ENCODE measurements at regions not wholly inside any gene's neighbourhood (a gene's known extent, or its start where the extent isn't known, plus 50 kb on each side); places are given as distances from the start of the nearest gene placed in this dataset.
"Not testable (repeated sequence)": the region's sequence is repeated elsewhere in the genome, so short reads cannot be mapped to it uniquely, and the experiment has no call there.

DNA sequence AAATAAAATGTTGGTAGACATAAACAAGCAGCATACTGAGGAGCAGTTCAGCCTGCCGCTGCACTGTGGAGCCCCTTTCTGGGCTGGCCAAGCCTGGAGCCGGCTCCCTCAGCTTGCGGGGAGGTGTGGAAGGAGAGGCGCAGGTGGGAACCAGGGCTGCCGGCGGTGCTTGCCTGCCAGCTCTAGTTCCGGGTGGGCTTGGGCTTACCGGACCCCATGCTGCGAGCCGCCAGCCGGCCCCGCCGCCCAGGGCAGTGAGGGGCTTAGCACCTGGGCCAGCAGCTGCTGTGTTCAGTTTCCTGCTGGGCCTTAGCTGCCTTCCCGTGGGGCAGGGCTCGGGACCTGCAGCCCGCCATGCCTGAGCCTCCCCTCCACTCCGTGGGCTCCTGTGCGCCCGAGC, 672.9 kb upstream of the POM121L12 start:
- Mint-ChIP-seq H3K27me3 (ENCODE audit: low read depth) (no peaks in the 10 kb centered on the region), H3K36me3 (ENCODE audit: insufficient read depth) (no peaks in the 10 kb centered on the region), H3K4me1 (ENCODE audit: low read depth) (no peaks in the 10 kb centered on the region), H3K4me3 (no peak overlapping the region), H3K9me3 (peaks cover 12% of the 10 kb centered on the region)
- DNase-seq (no peak), ATAC-seq (no peak)

DNA sequence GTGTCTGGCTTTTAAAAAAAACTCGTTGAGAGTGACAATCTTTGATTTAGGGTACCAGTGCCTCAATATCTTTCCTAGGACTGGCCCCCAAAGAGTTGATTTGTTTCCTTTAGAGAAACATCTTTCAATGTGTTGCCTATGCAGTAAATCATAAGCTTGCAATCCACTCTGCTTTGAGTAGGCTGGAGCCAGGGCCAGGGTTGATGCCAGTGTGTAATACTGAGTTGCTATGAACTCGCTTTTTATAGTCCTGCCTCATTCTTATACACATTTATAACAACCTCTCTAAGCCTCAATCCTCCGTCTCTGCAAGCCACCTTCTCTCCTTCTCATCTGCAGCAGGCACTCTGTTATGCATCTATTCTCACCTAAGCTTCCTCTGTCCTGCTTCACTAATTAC, 674.9 kb upstream of the POM121L12 start:
- Mint-ChIP-seq H3K9me3 (peaks cover 15% of the 10 kb centered on the region), H3K27me3 (ENCODE audit: low read depth) (no peaks in the 10 kb centered on the region), H3K4me3 (no peak overlapping the region), H3K4me1 (ENCODE audit: low read depth) (no peaks in the 10 kb centered on the region), H3K36me3 (ENCODE audit: insufficient read depth) (no peaks in the 10 kb centered on the region)
- ATAC-seq (no peak), DNase-seq (no peak)

GRCh38 chr7:52355053-52355452, 680.4 kb upstream of the POM121L12 start:
- H3K9me3 Mint-ChIP-seq: peaks cover 24% of the 10 kb centered on the region
- H3K27me3 Mint-ChIP-seq (ENCODE audit: low read depth): no peaks in the 10 kb centered on the region
- H3K36me3 Mint-ChIP-seq (ENCODE audit: insufficient read depth): no peaks in the 10 kb centered on the region
- DNase-seq (no peak), ATAC-seq (no peak)
- no peak overlapping the region for H3K4me3 Mint-ChIP-seq
- no peaks in the 10 kb centered on the region for H3K4me1 Mint-ChIP-seq (ENCODE audit: low read depth)

DNA sequence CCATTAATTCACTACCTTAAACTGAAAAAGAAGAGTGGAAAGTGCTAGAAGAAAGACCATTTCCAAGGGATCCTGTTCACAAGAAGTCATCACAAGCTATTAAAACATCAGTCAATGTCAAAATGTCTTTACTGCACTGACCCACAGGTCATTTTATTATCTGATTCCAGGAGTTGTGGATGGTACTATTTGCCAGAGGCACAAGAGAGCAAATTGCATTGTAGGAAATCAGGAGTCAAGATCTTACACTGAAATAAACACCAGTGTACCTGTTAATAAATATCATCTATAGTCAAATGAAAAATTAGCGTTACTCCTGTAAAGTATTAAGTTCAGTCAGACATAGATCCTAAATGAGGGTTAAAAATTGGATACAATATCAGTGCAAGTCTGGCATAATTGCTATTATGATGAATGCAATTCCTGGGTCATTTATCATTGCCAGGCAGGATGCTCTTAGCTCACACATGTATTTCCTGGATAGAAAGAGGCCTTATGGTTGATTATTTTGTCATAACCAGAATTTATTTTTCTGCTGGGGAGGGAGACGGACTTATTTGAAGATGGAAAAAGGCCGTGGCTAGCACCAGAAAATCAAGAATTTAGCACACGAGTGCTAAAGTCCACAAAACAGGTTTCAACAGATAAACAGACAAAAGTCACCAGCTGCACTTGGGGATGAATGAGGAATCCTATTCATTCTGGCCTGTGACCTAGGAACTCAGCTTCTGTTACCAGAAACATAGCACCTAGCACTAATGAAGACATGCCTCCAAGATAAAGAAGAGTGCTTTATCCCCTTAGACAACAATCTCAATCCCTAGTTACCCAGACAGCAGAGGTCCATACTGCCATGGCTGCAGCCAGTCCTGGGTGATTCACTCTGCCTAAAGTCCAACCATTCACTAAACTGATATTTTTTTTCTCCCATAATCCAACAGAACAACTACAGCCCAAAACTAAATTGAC, 683.1 kb upstream of the POM121L12 start:
- Mint-ChIP-seq H3K4me1 (ENCODE audit: low read depth) (no peaks in the 10 kb centered on the region), H3K4me3 (no peak overlapping the region), H3K36me3 (ENCODE audit: insufficient read depth) (no peaks in the 10 kb centered on the region), H3K27me3 (ENCODE audit: low read depth) (no peaks in the 10 kb centered on the region), H3K9me3 (peaks cover 20% of the 10 kb centered on the region)
- DNase-seq: no peak
- ATAC-seq: no peak

- DNase-seq (no peak), ATAC-seq (no peak)
- H3K9me3 Mint-ChIP-seq: peaks cover 9% of the 10 kb centered on the region
- H3K4me3 Mint-ChIP-seq: no peak overlapping the region
- H3K4me1 Mint-ChIP-seq (ENCODE audit: low read depth): no peaks in the 10 kb centered on the region
- no peaks in the 10 kb centered on the region for H3K27me3 Mint-ChIP-seq (ENCODE audit: low read depth)
- H3K36me3 Mint-ChIP-seq (ENCODE audit: insufficient read depth): no peaks in the 10 kb centered on the region
These were observed 691.4 kb upstream of the POM121L12 start for GRCh38 chr7:52344015-52344414.

- no peak for DNase-seq
- no peaks in the 10 kb centered on the region for H3K27me3 Mint-ChIP-seq (ENCODE audit: low read depth)
- no peaks in the 10 kb centered on the region for H3K4me1 Mint-ChIP-seq (ENCODE audit: low read depth)
- no peak overlapping the region for H3K4me3 Mint-ChIP-seq
- H3K36me3 Mint-ChIP-seq (ENCODE audit: insufficient read depth): no peaks in the 10 kb centered on the region
- ATAC-seq: no peak
- peaks cover 9% of the 10 kb centered on the region for H3K9me3 Mint-ChIP-seq
These were observed 695.4 kb upstream of the POM121L12 start for GRCh38 chr7:52340067-52340466.

GRCh38 chr7:52328328-52328727, 707.1 kb upstream of the POM121L12 start:
- H3K4me1 Mint-ChIP-seq (ENCODE audit: low read depth); H3K4me3 Mint-ChIP-seq; ATAC-seq; DNase-seq; H3K36me3 Mint-ChIP-seq (ENCODE audit: insufficient read depth); H3K27me3 Mint-ChIP-seq (ENCODE audit: low read depth): not testable (repeated sequence)
- H3K9me3 Mint-ChIP-seq: peaks cover 12% of the 10 kb centered on the region

DNA sequence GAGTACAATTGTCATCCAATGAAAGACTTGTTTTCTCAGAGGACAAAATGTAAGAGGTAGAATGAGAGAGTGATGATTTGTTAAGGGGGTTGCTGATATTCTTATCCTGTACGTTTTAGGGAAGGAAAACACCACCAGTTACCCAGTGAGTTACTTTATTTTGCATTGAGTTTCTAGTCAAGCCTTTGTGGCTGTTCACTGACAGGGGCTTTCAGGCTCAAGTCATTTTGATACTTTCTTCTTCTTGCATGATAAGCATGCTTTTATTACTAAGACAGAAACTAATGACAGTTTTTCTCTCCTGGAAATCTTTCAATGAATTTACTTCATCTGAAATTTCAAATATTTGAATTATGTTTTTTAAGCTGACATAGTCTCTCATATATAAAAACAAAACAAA, 710.2 kb upstream of the POM121L12 start:
- Mint-ChIP-seq H3K27me3 (ENCODE audit: low read depth) (no peaks in the 10 kb centered on the region), H3K36me3 (ENCODE audit: insufficient read depth) (no peaks in the 10 kb centered on the region), H3K4me3 (no peak overlapping the region), H3K9me3 (peaks cover 18% of the 10 kb centered on the region), H3K4me1 (ENCODE audit: low read depth) (no peaks in the 10 kb centered on the region)
- ATAC-seq: no peak
- no peak for DNase-seq

DNA sequence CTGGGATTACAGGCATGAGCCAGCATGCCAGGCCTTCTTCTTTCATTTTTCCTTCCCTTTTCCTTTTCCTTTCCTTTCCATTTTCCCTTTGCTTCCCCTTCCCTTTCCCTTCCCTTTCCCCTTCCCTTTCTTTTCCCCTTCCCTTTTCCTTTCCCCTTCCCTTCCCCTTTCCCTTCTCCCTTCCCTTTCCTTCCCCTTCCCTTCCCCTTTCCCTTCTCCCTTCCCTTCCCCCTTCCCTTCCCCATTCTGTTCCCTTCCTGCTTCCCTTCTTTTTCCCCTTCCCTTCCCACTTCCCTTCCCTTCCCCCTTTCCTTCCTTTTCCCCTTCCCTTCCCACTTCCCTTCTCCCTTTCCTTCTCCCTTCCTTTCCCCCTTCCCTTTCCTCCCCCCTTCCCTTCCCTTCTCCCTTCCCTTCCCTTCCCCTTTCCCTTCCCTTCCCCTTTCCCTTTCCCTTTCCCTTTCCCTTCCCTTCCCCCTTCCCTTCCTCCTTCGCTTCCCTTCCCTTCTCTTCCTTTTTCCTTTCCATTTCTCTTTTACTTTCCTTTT, 712.2 kb upstream of the POM121L12 start:
- Mint-ChIP-seq H3K27me3 (ENCODE audit: low read depth) (no peaks in the 10 kb centered on the region), H3K4me1 (ENCODE audit: low read depth) (no peaks in the 10 kb centered on the region), H3K4me3 (no peak overlapping the region), H3K9me3 (peaks cover 21% of the 10 kb centered on the region), H3K36me3 (ENCODE audit: insufficient read depth) (no peaks in the 10 kb centered on the region)
- no peak for ATAC-seq
- no peak for DNase-seq

DNA sequence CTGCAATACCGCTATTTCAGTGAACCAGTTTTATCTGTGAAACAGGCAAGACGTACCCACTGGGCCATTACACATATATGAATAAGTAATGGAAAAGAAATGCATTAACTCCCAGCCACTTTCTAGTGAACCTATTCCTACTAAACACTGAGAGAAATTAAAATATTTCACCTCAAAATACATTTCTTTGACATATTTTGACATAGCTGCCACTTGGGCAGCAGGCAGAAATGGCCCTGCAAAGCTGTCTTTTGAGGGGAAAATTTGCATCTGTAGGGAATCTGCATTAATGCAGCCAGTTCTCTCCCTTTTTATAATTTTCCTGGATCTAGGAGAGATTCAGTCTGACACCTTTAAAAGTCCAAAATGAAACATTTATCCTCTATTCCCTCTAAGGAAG, 714.8 kb upstream of the POM121L12 start:
- no peak for DNase-seq
- Mint-ChIP-seq H3K4me3 (no peak overlapping the region), H3K36me3 (ENCODE audit: insufficient read depth) (no peaks in the 10 kb centered on the region), H3K9me3 (peaks cover 29% of the 10 kb centered on the region), H3K27me3 (ENCODE audit: low read depth) (no peaks in the 10 kb centered on the region), H3K4me1 (ENCODE audit: low read depth) (no peaks in the 10 kb centered on the region)
- no peak for ATAC-seq

DNA sequence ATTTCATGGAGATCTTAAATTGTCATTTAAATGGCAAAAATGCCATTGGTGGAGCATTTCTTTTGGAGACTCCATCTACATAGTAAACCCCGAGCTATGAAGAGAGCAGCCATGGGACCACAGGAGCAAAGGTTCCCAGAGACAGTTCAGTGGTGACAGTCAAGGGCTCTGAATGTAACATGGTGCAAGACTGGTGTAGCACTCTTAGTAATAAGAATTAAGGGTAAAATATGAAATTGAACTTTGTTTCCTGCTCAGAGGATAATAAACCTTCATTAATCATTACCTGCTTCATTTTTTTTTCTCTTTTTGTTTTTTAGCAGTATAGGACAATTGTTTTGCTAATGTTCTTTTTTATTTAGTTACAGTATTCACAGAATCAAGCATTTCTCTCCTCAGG, 717.5 kb upstream of the POM121L12 start:
- no peaks in the 10 kb centered on the region for H3K27me3 Mint-ChIP-seq (ENCODE audit: low read depth)
- no peak for ATAC-seq
- H3K4me3 Mint-ChIP-seq: no peak overlapping the region
- no peaks in the 10 kb centered on the region for H3K36me3 Mint-ChIP-seq (ENCODE audit: insufficient read depth)
- H3K9me3 Mint-ChIP-seq: peaks cover 21% of the 10 kb centered on the region
- no peaks in the 10 kb centered on the region for H3K4me1 Mint-ChIP-seq (ENCODE audit: low read depth)
- no peak for DNase-seq

DNA sequence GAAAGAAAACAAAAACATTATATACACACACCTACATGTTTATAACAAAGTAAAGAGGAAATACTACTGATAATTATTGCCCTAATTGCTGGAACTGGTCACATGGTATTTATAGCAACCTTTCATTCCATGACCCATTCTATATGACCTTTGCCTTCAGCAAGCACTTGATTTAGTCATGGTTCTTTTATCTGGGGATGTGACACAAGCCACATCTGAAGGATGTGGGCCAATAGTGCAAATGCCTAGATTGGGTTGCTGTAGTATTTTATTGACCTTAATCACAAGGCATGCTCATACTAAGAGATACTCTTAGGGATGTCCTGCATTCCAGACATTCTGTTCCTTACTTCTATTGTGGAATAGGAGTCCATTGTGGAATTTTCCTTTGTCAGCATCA, 723.5 kb upstream of the POM121L12 start:
- Mint-ChIP-seq H3K4me3 (no peak overlapping the region), H3K9me3 (peaks cover 10% of the 10 kb centered on the region), H3K27me3 (ENCODE audit: low read depth) (no peaks in the 10 kb centered on the region), H3K4me1 (ENCODE audit: low read depth) (no peaks in the 10 kb centered on the region), H3K36me3 (ENCODE audit: insufficient read depth) (no peaks in the 10 kb centered on the region)
- no peak for ATAC-seq
- DNase-seq: no peak

GRCh38 chr7:52309631-52310030, 725.8 kb upstream of the POM121L12 start:
- H3K36me3 Mint-ChIP-seq (ENCODE audit: insufficient read depth): no peaks in the 10 kb centered on the region
- ATAC-seq (no peak), DNase-seq (no peak)
- peaks cover 6% of the 10 kb centered on the region for H3K9me3 Mint-ChIP-seq
- H3K27me3 Mint-ChIP-seq (ENCODE audit: low read depth): no peaks in the 10 kb centered on the region
- no peak overlapping the region for H3K4me3 Mint-ChIP-seq
- H3K4me1 Mint-ChIP-seq (ENCODE audit: low read depth): no peaks in the 10 kb centered on the region

DNA sequence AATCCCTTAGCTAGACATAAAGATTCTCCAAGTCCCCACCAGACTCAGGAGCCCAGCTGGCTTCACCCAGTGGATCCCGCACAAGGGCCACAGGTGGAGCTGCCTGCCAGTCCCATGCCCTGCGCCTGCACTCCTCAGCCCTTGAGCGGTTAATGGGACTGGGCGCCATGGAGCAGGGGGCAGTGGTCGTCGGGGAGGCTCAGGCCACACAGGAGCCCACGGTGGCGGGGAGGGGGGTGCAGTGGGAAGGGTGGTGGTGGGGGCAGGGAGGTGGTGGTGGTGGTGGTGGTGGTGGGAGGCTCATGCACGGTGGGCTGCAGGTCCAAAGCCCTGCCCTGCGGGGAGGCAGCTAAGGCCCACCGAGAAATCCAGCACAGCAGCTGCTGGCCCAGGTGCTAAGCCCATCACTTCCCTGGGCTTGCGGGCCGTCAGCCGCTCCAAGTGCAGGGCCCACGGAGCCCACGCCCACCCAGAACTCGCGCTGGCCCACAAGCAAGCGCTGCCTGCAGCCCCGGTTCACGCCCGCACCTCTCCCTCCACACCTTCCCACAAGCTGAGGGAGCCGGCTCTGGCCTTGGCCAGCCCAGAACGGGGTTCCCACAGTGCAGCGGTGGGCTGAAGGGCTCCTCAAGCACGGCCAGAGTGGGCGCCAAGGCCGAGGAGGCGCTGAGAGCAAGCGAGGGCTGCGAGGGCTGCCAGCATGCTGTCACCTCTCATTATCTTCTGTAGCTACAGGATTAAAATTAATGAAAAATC, 732.5 kb upstream of the POM121L12 start:
- ATAC-seq (no peak), DNase-seq (no peak)
- Mint-ChIP-seq H3K36me3 (ENCODE audit: insufficient read depth) (no peaks in the 10 kb centered on the region), H3K9me3 (peaks cover 11% of the 10 kb centered on the region), H3K4me3 (no peak overlapping the region), H3K27me3 (ENCODE audit: low read depth) (no peaks in the 10 kb centered on the region), H3K4me1 (ENCODE audit: low read depth) (no peaks in the 10 kb centered on the region)

- no peak for DNase-seq
- peaks cover 20% of the 10 kb centered on the region for H3K9me3 Mint-ChIP-seq
- no peak for ATAC-seq
- no peaks in the 10 kb centered on the region for H3K36me3 Mint-ChIP-seq (ENCODE audit: insufficient read depth)
- H3K4me3 Mint-ChIP-seq: no peak overlapping the region
- H3K4me1 Mint-ChIP-seq (ENCODE audit: low read depth): no peaks in the 10 kb centered on the region
- H3K27me3 Mint-ChIP-seq (ENCODE audit: low read depth): no peaks in the 10 kb centered on the region
These were observed 738.3 kb upstream of the POM121L12 start for GRCh38 chr7:52297128-52297527.

Data from activated T-cell treated with anti-CD3 and anti-CD28 coated beads, Interleukin-2, amount 50 U/mL, for 4 hours (primary cell).